Activated CD8-positive, alpha-beta T cell treated with anti-CD3 and anti-CD28 coated beads, Interleukin-2, amount 10 ng/mL, durations not matched to agents 7 days and 5 days (primary cell): ENCODE measurements at regions not wholly inside any gene's neighbourhood (a gene's known extent, or its start where the extent isn't known, plus 50 kb on each side); places are given as distances from the start of the nearest gene placed in this dataset.

Experiments used
- ATAC-seq: fragments of 150-1000 bp; cut with Tn5 transposase; one replicate; pipeline ENCODE4 v1.10.0; 2021; ENCODE audit warnings: moderate library complexity
- CTCF ChIA-PET: fragments of 350-600 bp; sonication (Branson Sonifier 250); formaldehyde crosslinking; loops from one replicate; lab custom pipeline; 2021; ENCODE audit warnings: antibody characterized with exemption; lab: Charles Lee
- POLR2A ChIA-PET: fragments of 350-600 bp; sonication (Branson Sonifier 250); formaldehyde crosslinking; loops from one replicate; lab custom pipeline; 2021; ENCODE audit warnings: antibody characterized with exemption; lab: Charles Lee
- DNase-seq: peaks from one replicate; pipeline ENCODE4 v3.0.0-alpha.2; 2020
- H3K27ac Mint-ChIP-seq: one replicate; pipeline ENCODE4 v1.8.0; 2021; ENCODE audit warnings: mild to moderate bottlenecking, mixed read lengths
- H3K27me3 Mint-ChIP-seq: one replicate; pipeline ENCODE4 v1.8.0; 2021; ENCODE audit warnings: low read depth, mixed read lengths
- H3K36me3 Mint-ChIP-seq: one replicate; pipeline ENCODE4 v1.8.0; 2021; ENCODE audit warnings: low read depth, mixed read lengths
- H3K4me1 Mint-ChIP-seq: one replicate; pipeline ENCODE4 v1.8.0; 2021; ENCODE audit warnings: low read depth, mixed read lengths
- H3K4me3 Mint-ChIP-seq: one replicate; pipeline ENCODE4 v1.8.0; 2021; ENCODE audit warnings: mild to moderate bottlenecking, mixed read lengths
- H3K9me3 Mint-ChIP-seq: one replicate; pipeline ENCODE4 v1.8.0; 2022; ENCODE audit warnings: mixed read lengths; ENCODE audit not compliant: insufficient read depth

GRCh38 chr1:74818241-74818640 lies 85.3 kb downstream of the TYW3 start:
- Mint-ChIP-seq H3K9me3 (no peaks in the 10 kb centered on the region), H3K27ac (no peak overlapping the region), H3K27me3 (no peaks in the 10 kb centered on the region), H3K4me3 (no peak overlapping the region), H3K4me1 (no peaks in the 10 kb centered on the region), H3K36me3 (no peaks in the 10 kb centered on the region)
- POLR2A ChIA-PET = no interaction called here
- CTCF ChIA-PET = no interaction called here
- no peak for DNase-seq
- ATAC-seq = no peak

- ATAC-seq (no peak), DNase-seq (no peak)
- Mint-ChIP-seq H3K27ac (no peak overlapping the region), H3K9me3 (no peaks in the 10 kb centered on the region), H3K4me3 (no peak overlapping the region), H3K36me3 (no peaks in the 10 kb centered on the region), H3K27me3 (no peaks in the 10 kb centered on the region), H3K4me1 (no peaks in the 10 kb centered on the region)
- POLR2A ChIA-PET = no interaction called here
- CTCF ChIA-PET = no interaction called here
These were observed 85.9 kb downstream of the TYW3 start for GRCh38 chr1:74818661-74819456.

DNA sequence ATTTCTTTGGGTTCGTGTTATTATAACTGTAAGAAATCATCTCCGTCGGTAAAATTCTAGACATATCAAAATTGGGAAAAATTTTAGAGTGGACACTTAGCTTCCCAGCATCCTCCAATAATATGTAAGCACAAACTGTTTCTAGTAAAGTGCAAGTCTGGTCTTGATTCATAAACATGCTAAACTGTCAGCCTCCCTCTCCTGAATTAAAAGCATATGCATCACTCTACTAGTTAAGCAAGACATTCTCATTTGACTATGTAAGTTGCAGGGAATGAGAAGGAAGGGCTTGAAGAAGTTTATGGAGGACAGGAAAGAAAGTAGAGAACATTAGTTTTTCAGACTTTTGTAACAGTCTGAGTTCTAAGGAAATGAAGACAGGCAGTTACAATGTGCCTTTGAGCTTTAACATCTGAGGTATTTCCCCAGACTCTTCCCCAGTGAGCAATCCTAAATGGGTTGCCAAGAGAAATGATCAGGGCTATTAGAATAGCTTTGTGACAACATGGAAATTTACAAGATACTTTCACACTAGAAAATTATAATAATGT lies 90.0 kb downstream of the TYW3 start:
- Mint-ChIP-seq H3K9me3 (no peaks in the 10 kb centered on the region), H3K4me1 (no peaks in the 10 kb centered on the region), H3K27me3 (no peaks in the 10 kb centered on the region), H3K27ac (no peak overlapping the region), H3K36me3 (no peaks in the 10 kb centered on the region), H3K4me3 (no peak overlapping the region)
- no peak for DNase-seq
- CTCF ChIA-PET = no interaction called here
- POLR2A ChIA-PET = no interaction called here
- no peak for ATAC-seq

DNA sequence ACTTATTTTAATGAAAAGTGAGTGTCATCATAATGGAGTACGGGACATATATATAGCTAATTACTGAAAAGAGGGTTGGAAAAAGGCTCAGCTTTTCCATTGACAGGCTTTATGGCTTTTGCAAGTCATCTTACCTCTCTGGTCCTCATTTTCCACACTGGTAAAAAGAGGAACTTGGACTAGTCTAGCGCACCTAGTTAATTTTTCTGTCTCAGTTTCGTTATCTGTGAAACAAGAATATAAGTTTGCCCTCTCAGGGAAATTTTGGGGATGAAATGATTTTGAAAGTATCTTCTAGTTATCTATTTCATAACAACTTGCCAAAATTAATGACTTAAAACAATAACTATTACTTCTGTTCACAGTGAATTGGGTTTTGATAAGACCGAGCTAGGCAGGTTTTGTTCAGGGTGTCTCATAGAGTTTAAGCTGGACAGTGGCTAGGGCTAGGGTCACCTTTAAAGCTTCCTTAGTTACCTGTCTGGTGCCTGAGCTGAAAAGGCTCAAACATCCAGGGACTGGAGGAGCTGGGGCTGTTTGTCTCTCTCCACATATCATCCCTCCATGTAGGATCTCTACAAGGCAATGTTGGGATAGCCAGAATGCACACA lies 91.7 kb downstream of the TYW3 start:
- no peak for DNase-seq
- CTCF ChIA-PET = no interaction called here
- Mint-ChIP-seq H3K4me1 (no peaks in the 10 kb centered on the region), H3K27ac (no peak overlapping the region), H3K27me3 (no peaks in the 10 kb centered on the region), H3K36me3 (no peaks in the 10 kb centered on the region), H3K9me3 (no peaks in the 10 kb centered on the region), H3K4me3 (no peak overlapping the region)
- POLR2A ChIA-PET = no interaction called here
- no peak for ATAC-seq

GRCh38 chr1:74830766-74831165 lies 97.8 kb downstream of the TYW3 start:
- Mint-ChIP-seq H3K4me1 (no peaks in the 10 kb centered on the region), H3K27ac (no peak overlapping the region), H3K27me3 (no peaks in the 10 kb centered on the region), H3K36me3 (no peaks in the 10 kb centered on the region), H3K4me3 (no peak overlapping the region), H3K9me3 (no peaks in the 10 kb centered on the region)
- ATAC-seq (no peak), DNase-seq (no peak)
- ChIA-PET CTCF (no interaction called here), POLR2A (no interaction called here)

GRCh38 chr1:74834261-74834660 lies 101.3 kb downstream of the TYW3 start:
- no peaks in the 10 kb centered on the region for H3K27me3 Mint-ChIP-seq
- no peaks in the 10 kb centered on the region for H3K4me1 Mint-ChIP-seq
- ChIA-PET POLR2A (no interaction called here), CTCF (no interaction called here)
- H3K27ac Mint-ChIP-seq = no peak overlapping the region
- ATAC-seq (no peak), DNase-seq (no peak)
- H3K4me3 Mint-ChIP-seq = no peak overlapping the region
- no peaks in the 10 kb centered on the region for H3K36me3 Mint-ChIP-seq
- no peaks in the 10 kb centered on the region for H3K9me3 Mint-ChIP-seq

- ChIA-PET CTCF (no interaction called here), POLR2A (no interaction called here)
- no peak overlapping the region for H3K4me3 Mint-ChIP-seq
- no peak overlapping the region for H3K27ac Mint-ChIP-seq
- H3K27me3 Mint-ChIP-seq = no peaks in the 10 kb centered on the region
- H3K4me1 Mint-ChIP-seq = no peaks in the 10 kb centered on the region
- H3K36me3 Mint-ChIP-seq = no peaks in the 10 kb centered on the region
- H3K9me3 Mint-ChIP-seq = no peaks in the 10 kb centered on the region
- DNase-seq (no peak), ATAC-seq (no peak)
These were observed 102.1 kb downstream of the TYW3 start for GRCh38 chr1:74835051-74835450.

- no peak overlapping the region for H3K27ac Mint-ChIP-seq
- H3K9me3 Mint-ChIP-seq = no peaks in the 10 kb centered on the region
- no peak for ATAC-seq
- ChIA-PET POLR2A (no interaction called here), CTCF (no interaction called here)
- no peak for DNase-seq
- no peaks in the 10 kb centered on the region for H3K4me1 Mint-ChIP-seq
- no peak overlapping the region for H3K4me3 Mint-ChIP-seq
- H3K36me3 Mint-ChIP-seq = no peaks in the 10 kb centered on the region
- H3K27me3 Mint-ChIP-seq = no peaks in the 10 kb centered on the region
These were observed 109.8 kb downstream of the TYW3 start for GRCh38 chr1:74842726-74843125.

DNA sequence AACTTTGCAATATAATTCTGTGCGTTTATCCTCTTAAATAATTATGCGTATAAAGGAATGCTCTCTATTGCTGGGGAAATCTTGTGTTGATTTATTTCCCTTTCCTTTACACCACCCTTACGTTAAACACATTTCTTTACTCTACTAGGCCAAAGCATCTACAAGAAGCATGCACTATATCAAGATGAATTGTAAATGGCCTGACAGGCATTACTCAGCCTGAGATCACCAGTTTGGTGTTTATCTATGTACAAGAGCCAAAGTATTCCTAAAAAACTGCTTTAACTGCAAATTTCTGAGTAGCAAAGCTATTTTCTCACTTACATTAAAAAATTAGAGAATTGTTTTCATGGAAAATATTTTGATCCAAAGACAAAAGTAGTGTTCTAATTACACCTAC lies 114.8 kb downstream of the TYW3 start:
- ATAC-seq (no peak), DNase-seq (no peak)
- no peak overlapping the region for H3K4me3 Mint-ChIP-seq
- H3K27ac Mint-ChIP-seq = no peak overlapping the region
- ChIA-PET CTCF (no interaction called here), POLR2A (no interaction called here)
- H3K36me3 Mint-ChIP-seq = no peaks in the 10 kb centered on the region
- H3K4me1 Mint-ChIP-seq = no peaks in the 10 kb centered on the region
- no peaks in the 10 kb centered on the region for H3K27me3 Mint-ChIP-seq
- no peaks in the 10 kb centered on the region for H3K9me3 Mint-ChIP-seq

- Mint-ChIP-seq H3K27me3 (no peaks in the 10 kb centered on the region), H3K9me3 (no peaks in the 10 kb centered on the region), H3K4me3 (no peak overlapping the region), H3K4me1 (no peaks in the 10 kb centered on the region), H3K36me3 (no peaks in the 10 kb centered on the region), H3K27ac (no peak overlapping the region)
- no peak for DNase-seq
- CTCF ChIA-PET = no interaction called here
- ATAC-seq = no peak
- POLR2A ChIA-PET = no interaction called here
These were observed 120.8 kb downstream of the TYW3 start for GRCh38 chr1:74853756-74854155.

DNA sequence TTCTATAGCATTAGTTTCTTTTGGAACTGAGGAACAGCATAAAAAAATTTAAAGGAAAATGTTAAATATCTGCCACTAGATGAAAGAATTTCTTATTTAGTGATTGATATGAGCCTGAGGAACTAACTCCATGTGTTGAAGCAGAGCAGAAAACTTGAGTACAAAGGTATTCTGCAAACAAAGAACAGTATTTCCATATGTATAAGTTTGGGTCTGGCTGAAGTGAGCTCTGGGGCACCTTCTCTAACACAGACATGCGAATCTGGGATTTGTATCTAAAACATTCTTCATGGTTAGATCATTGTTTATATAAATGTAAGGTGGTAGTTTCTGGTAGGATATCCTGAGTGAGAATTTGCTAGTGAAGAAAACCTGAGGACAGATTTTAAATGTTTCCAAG lies 123.2 kb downstream of the TYW3 start:
- Mint-ChIP-seq H3K36me3 (no peaks in the 10 kb centered on the region), H3K4me1 (no peaks in the 10 kb centered on the region), H3K27ac (no peak overlapping the region), H3K27me3 (no peaks in the 10 kb centered on the region), H3K4me3 (no peak overlapping the region), H3K9me3 (no peaks in the 10 kb centered on the region)
- DNase-seq (no peak), ATAC-seq (no peak)
- CTCF ChIA-PET = no interaction called here
- POLR2A ChIA-PET = no interaction called here

DNA sequence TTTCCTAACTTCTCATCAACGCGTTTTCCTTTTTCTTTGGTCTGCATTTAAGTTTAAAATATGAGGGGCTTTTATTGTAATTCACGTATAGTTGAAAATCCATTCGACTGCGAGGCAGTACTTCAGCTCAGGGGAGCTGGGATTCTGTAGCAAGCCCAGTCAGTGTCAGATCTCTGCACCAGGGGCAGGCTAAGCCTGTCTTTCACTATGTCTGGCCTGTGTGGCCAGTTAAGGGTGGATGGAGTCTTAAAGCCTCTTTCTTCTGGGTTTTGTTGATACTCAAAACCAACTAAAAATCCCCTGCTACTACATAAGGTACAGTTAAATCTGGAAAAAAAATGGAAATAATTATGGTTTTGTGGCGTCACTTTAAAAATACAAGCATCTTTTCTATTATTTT lies 124.7 kb downstream of the TYW3 start:
- no peaks in the 10 kb centered on the region for H3K36me3 Mint-ChIP-seq
- no peak for ATAC-seq
- POLR2A ChIA-PET = no interaction called here
- H3K9me3 Mint-ChIP-seq = no peaks in the 10 kb centered on the region
- DNase-seq = no peak
- CTCF ChIA-PET = no interaction called here
- H3K27ac Mint-ChIP-seq = no peak overlapping the region
- H3K27me3 Mint-ChIP-seq = no peaks in the 10 kb centered on the region
- H3K4me3 Mint-ChIP-seq = no peak overlapping the region
- no peaks in the 10 kb centered on the region for H3K4me1 Mint-ChIP-seq
